GM10248 (cell line): ENCODE measurements at regions not wholly inside any gene's neighbourhood (a gene's known extent, or its start where the extent isn't known, plus 50 kb on each side); places are given as distances from the start of the nearest gene placed in this dataset.

Experiments used
- CTCF ChIA-PET: fragments of 300-600 bp; sonication (Branson Sonifier 250); formaldehyde crosslinking; extraction: SDS; loops from one replicate; lab custom pipeline; 2021; ENCODE audit warnings: antibody characterized with exemption; lab: Yijun Ruan, JAX
- POLR2A ChIA-PET: fragments of 350-650 bp; sonication (Branson Sonifier 250); formaldehyde crosslinking; extraction: SDS; loops from one replicate; lab custom pipeline; 2020; ENCODE audit warnings: antibody characterized with exemption; lab: Yijun Ruan, JAX
- DNase-seq: peaks from one replicate; pipeline ENCODE4 v3.0.0; 2012; ENCODE audit errors: extremely low spot score
- CTCF ChIP-seq: IDR thresholded peaks from 2 replicates; pipeline ENCODE4 v1.5.1; 2012; ENCODE audit warnings: mild to moderate bottlenecking, low read depth; ENCODE audit errors: extremely low read depth, missing control alignments, control extremely low read depth

- no peak for TF ChIP-seq CTCF
- POLR2A ChIA-PET: no interaction called here
- no peak for DNase-seq
- CTCF ChIA-PET: interaction anchor here (1.0 to 1.1 kb wide), 2 partner anchors 9 to 449 kb away, joined by 3 read pairs; no protein-coding TSS in a partner anchor
These were observed 430.4 kb downstream of the MTX2 start for GRCh38 chr2:176699644-176700043.

- CTCF ChIA-PET: interaction anchor here (1.1 to 1.7 kb wide), 2 partner anchors 50 to 112 kb away, joined by 3 to 4 read pairs; no protein-coding TSS in a partner anchor
- POLR2A ChIA-PET: no interaction called here
These were observed 432.9 kb downstream of the MTX2 start for GRCh38 chr2:176702131-176702530.

GRCh38 chr2:176704282-176704858 lies 435.1 kb downstream of the MTX2 start:
- no peak for DNase-seq
- CTCF ChIA-PET: interaction anchor here (1.5 kb wide), 1 partner anchor 22 kb away, joined by 4 read pairs; no protein-coding TSS in a partner anchor
- TF ChIP-seq CTCF: no peak
- POLR2A ChIA-PET: no interaction called here

More at GRCh38 chr2:176702131-176702530, 432.9 kb downstream of the MTX2 start:
- DNase-seq: no peak
- TF ChIP-seq CTCF: no peak

GRCh38 chr2:176709149-176709951 lies 440.1 kb downstream of the MTX2 start:
- no peak for TF ChIP-seq CTCF
- CTCF ChIA-PET: interaction anchor here (0.8 to 1.2 kb wide), 2 partner anchors 9 to 39 kb away, joined by 3 read pairs; no protein-coding TSS in a partner anchor
- POLR2A ChIA-PET: no interaction called here
- DNase-seq: no peak

GRCh38 chr2:176709991-176710390 lies 440.7 kb downstream of the MTX2 start:
- CTCF ChIA-PET: interaction anchor here (1.2 kb wide), 1 partner anchor 38 kb away, joined by 3 read pairs; no protein-coding TSS in a partner anchor
- POLR2A ChIA-PET: no interaction called here
- TF ChIP-seq CTCF: no peak
- DNase-seq: no peak

GRCh38 chr2:176710657-176711186 lies 441.5 kb downstream of the MTX2 start:
- no peak for TF ChIP-seq CTCF
- DNase-seq: no peak
- ChIA-PET POLR2A (no interaction called here), CTCF (no interaction called here)
